Hematopoietic multipotent progenitor cell treated with erythropoietin and hydrocortisone succinate and interleukin-3 and kit ligand, for 15 days (in vitro differentiated cells): ENCODE measurements at regions not wholly inside any gene's neighbourhood (a gene's known extent, or its start where the extent isn't known, plus 50 kb on each side); places are given as distances from the start of the nearest gene placed in this dataset.

Source experiments
- DNase-seq: peaks from one replicate; pipeline ENCODE4 v3.0.0-alpha.2; 2015; ENCODE audit warnings: low spot score

- DNase-seq: no peak
Observed at GRCh38 chr10:78944723-78945312, 123.9 kb upstream of the ZMIZ1 start.

GRCh38 chr10:78945838-78946237 is 122.9 kb upstream of the ZMIZ1 start:
- no peak for DNase-seq

GRCh38 chr10:78947226-78947625 is 121.5 kb upstream of the ZMIZ1 start:
- DNase-seq: no peak

GRCh38 chr10:78947733-78948132 is 121.0 kb upstream of the ZMIZ1 start:
- DNase-seq: no peak

GRCh38 chr10:78948621-78949030 is 120.1 kb upstream of the ZMIZ1 start:
- no peak for DNase-seq

- no peak for DNase-seq
Observed at GRCh38 chr10:78950656-78951587, 117.8 kb upstream of the ZMIZ1 start.

GRCh38 chr10:78952030-78952429 is 116.7 kb upstream of the ZMIZ1 start:
- no peak for DNase-seq

GRCh38 chr10:78952686-78953085 is 116.1 kb upstream of the ZMIZ1 start:
- DNase-seq: no peak

- no peak for DNase-seq
Observed at GRCh38 chr10:78953113-78953798, 115.5 kb upstream of the ZMIZ1 start.

GRCh38 chr10:78953799-78954297 is 114.9 kb upstream of the ZMIZ1 start:
- DNase-seq: no peak

GRCh38 chr10:78954689-78955088 is 114.1 kb upstream of the ZMIZ1 start:
- no peak for DNase-seq

GRCh38 chr10:78955206-78955605 is 113.6 kb upstream of the ZMIZ1 start:
- DNase-seq: no peak

- DNase-seq: no peak
Observed at GRCh38 chr10:78956391-78956790, 112.4 kb upstream of the ZMIZ1 start.

GRCh38 chr10:78957471-78958039 is 111.2 kb upstream of the ZMIZ1 start:
- no peak for DNase-seq

GRCh38 chr10:78959217-78959923 is 109.4 kb upstream of the ZMIZ1 start:
- no peak for DNase-seq

GRCh38 chr10:78959924-78960285 is 108.9 kb upstream of the ZMIZ1 start:
- DNase-seq: no peak

- DNase-seq: no peak
Observed at GRCh38 chr10:78960316-78960800, 108.4 kb upstream of the ZMIZ1 start.

- DNase-seq: no peak
Observed at GRCh38 chr10:78961760-78962159, 107.0 kb upstream of the ZMIZ1 start.

GRCh38 chr10:78963074-78964034 is 105.4 kb upstream of the ZMIZ1 start:
- no peak for DNase-seq

GRCh38 chr10:78964274-78964951 is 104.4 kb upstream of the ZMIZ1 start:
- no peak for DNase-seq
